ENCODE measurements at regions not wholly inside any gene's neighbourhood (a gene's known extent, or its start where the extent isn't known, plus 50 kb on each side); places are given as distances from the start of the nearest gene placed in this dataset.
"Not testable (repeated sequence)": the region's sequence is repeated elsewhere in the genome, so short reads cannot be mapped to it uniquely, and the experiment has no call there.

DNA sequence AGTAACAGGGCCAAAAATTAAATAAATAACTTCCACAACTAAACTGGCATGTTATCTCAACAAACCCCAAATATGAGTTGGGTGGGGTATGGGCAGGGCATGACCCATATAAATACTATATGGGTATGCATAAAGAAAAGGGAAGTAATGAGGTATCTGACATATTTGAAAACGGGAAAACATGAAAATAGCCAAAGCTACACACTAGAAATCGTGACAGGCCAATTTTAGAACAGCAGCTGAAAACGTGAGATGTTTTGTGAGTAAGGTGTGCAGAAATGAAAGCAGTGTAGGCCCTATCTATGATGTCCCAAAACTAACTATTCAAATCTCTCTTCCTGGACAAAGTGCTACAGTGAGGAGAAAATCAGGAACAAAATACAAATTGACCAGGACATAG lies 537.9 kb upstream of the NR5A2 start:
- Histone ChIP-seq H3K36me3 (ENCODE audit: control insufficient read depth in 2 of 2, extremely low read depth in 1 of 2, insufficient read depth in 1 of 2, low read length in 1 of 2) (no peaks in the 10 kb centered on the region), H3K9me3 (no peaks in the 10 kb centered on the region), H3K4me3 (ENCODE audit: control insufficient read depth in 1 of 2, extremely low read depth in 1 of 2, low read length in 1 of 2) (no peak overlapping the region), H3K4me1 (ENCODE audit: control insufficient read depth in 1 of 2, extremely low read depth in 1 of 2, insufficient read depth in 2 of 2, low read length in 2 of 2) (no peaks in the 10 kb centered on the region), H3K27me3 (replicated peaks in 1 of 2; ENCODE audit: control insufficient read depth in 2 of 2, extremely low read depth in 1 of 2, insufficient read depth in 2 of 2, low read length in 1 of 2) (no peaks in the 10 kb centered on the region), H3K27ac (ENCODE audit: low read length) (no peak overlapping the region)
- H3K4me3 Mint-ChIP-seq, result no peak overlapping the region
- no peak overlapping the region for H3K27ac Mint-ChIP-seq
- no CpG with 5 or more reads among the region's 3 CpGs for WGBS (ENCODE audit: insufficient coverage)
- ATAC-seq (replicated peaks in 1 of 4) (no peak), DNase-seq (no peak)
- no peaks in the 10 kb centered on the region for H3K36me3 Mint-ChIP-seq
- H3K4me1 Mint-ChIP-seq, result no peaks in the 10 kb centered on the region
- H3K9me3 Mint-ChIP-seq, result peaks cover 4 to 23% (median 10%) of the 10 kb centered on the region in 3 donors
- H3K27me3 Mint-ChIP-seq, result peaks cover 0 to 3% of the 10 kb centered on the region in 2 donors
- ChIA-PET CTCF (no interaction called here), POLR2A (no interaction called here)

DNA sequence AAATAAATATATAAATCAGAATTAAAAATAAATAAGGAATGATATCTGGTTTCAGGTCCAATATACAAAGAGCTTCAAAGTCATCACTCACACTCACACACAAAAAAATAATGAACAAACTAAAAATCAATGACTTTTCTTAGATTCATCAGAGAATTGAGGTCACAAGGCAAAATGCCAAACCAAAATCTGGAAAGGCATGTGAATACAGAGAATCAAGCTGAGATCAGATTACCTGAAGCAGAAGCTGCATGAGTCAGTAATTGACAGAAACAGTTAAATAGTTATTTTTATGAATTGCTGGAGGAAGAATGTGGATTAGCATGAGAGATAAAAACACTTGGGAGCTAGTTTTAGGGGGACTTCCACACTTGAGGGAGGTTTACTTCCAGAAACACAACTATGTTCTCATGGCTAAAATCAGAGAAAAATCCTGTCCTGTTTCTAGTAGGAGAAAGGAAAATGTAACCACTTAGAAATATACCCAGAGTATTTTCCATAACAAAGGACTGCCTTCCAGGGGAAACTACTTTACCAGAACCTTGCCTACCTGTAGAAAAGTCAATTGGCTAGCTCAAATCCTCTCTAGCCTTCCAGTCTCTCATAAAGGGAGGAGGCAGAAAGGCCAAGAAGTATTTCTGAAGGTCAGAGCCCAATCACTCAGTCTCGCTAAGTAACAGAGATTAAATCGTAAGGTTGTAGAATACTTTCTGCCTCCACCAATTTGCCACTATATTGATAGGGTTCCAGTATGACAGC lies 536.6 kb upstream of the NR5A2 start:
- ChIA-PET CTCF (interaction anchor here in 1 of 2 donors (0.6 kb wide), 1 partner anchor 535 kb away, joined by 3 read pairs; no protein-coding TSS in a partner anchor), POLR2A (no interaction called here)
- H3K4me3 Mint-ChIP-seq, result no peak overlapping the region
- ATAC-seq (replicated peaks in 1 of 4) (no peak), DNase-seq (no peak)
- no peaks in the 10 kb centered on the region for H3K36me3 Mint-ChIP-seq
- no peak overlapping the region for H3K27ac ChIP-seq (ENCODE audit: low read length)
- no peaks in the 10 kb centered on the region for H3K27me3 ChIP-seq (replicated peaks in 1 of 2; ENCODE audit: control insufficient read depth in 2 of 2, extremely low read depth in 1 of 2, insufficient read depth in 2 of 2, low read length in 1 of 2)
- H3K27ac Mint-ChIP-seq, result no peak overlapping the region
- H3K4me3 ChIP-seq (ENCODE audit: control insufficient read depth in 1 of 2, extremely low read depth in 1 of 2, low read length in 1 of 2), result no peak overlapping the region
- H3K36me3 ChIP-seq (ENCODE audit: control insufficient read depth in 2 of 2, extremely low read depth in 1 of 2, insufficient read depth in 1 of 2, low read length in 1 of 2), result no peaks in the 10 kb centered on the region
- WGBS (ENCODE audit: insufficient coverage), result no CpG with 5 or more reads among the region's 2 CpGs
- H3K9me3 ChIP-seq, result no peaks in the 10 kb centered on the region
- H3K4me1 Mint-ChIP-seq, result no peaks in the 10 kb centered on the region
- H3K4me1 ChIP-seq (ENCODE audit: control insufficient read depth in 1 of 2, extremely low read depth in 1 of 2, insufficient read depth in 2 of 2, low read length in 2 of 2), result no peaks in the 10 kb centered on the region
- peaks cover 9 to 29% (median 11%) of the 10 kb centered on the region in 3 donors for H3K9me3 Mint-ChIP-seq
- H3K27me3 Mint-ChIP-seq, result peaks cover 3 to 4% of the 10 kb centered on the region in 2 donors

DNA sequence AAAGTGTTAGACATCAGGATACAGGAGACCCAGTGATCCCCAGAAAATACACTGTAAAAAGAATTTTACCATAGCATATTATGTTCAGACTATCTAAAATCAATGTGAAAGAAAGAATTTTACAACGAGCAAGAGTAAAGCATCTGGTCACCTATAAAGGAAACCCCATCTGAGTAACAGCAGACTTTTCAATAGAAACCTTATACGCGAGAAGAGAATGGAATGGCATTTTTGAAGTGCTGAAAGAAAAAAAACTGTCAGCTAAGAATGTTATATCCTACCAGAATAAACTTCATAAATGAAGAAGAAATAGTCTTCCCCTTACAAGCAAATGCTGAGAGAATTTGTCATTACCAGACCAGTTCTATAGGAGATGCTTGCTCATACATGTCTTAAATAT lies 532.1 kb upstream of the NR5A2 start:
- Mint-ChIP-seq H3K27me3 (peaks cover 4 to 8% of the 10 kb centered on the region in 2 donors), H3K36me3 (no peaks in the 10 kb centered on the region), H3K4me3 (no peak overlapping the region), H3K9me3 (peaks cover 9 to 40% (median 11%) of the 10 kb centered on the region in 3 donors), H3K27ac (no peak overlapping the region), H3K4me1 (no peaks in the 10 kb centered on the region)
- no peak overlapping the region for H3K4me3 ChIP-seq (ENCODE audit: control insufficient read depth in 1 of 2, extremely low read depth in 1 of 2, low read length in 1 of 2)
- no peak for DNase-seq
- WGBS (ENCODE audit: insufficient coverage), result no CpG with 5 or more reads among the region's 3 CpGs
- no peaks in the 10 kb centered on the region for H3K27me3 ChIP-seq (replicated peaks in 1 of 2; ENCODE audit: control insufficient read depth in 2 of 2, extremely low read depth in 1 of 2, insufficient read depth in 2 of 2, low read length in 1 of 2)
- no peak overlapping the region for H3K27ac ChIP-seq (ENCODE audit: low read length)
- H3K36me3 ChIP-seq (ENCODE audit: control insufficient read depth in 2 of 2, extremely low read depth in 1 of 2, insufficient read depth in 1 of 2, low read length in 1 of 2), result no peaks in the 10 kb centered on the region
- ChIA-PET POLR2A (no interaction called here), CTCF (no interaction called here)
- H3K4me1 ChIP-seq (ENCODE audit: control insufficient read depth in 1 of 2, extremely low read depth in 1 of 2, insufficient read depth in 2 of 2, low read length in 2 of 2), result no peaks in the 10 kb centered on the region
- no peaks in the 10 kb centered on the region for H3K9me3 ChIP-seq
- ATAC-seq (replicated peaks in 1 of 4), result no peak

DNA sequence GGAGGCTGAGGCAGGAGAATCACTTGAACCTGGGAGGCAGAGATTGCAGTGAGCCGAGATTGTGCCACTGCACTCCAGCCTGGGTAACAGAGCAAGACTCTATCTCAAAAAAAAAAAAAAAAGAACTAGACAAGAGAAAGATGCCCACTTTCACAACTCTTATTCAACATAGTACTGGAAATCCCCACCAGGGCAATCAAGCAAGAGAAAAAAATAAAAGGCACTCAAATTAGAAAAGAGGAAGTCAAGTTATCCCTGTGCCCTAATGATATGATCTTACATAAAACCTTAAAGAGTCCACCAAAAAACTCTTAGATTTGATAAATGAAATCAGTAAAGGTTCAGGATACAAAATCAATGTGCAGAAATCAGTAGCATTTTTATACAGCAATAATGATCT lies 528.7 kb upstream of the NR5A2 start:
- DNase-seq; CTCF ChIA-PET; H3K27me3 ChIP-seq (replicated peaks in 1 of 2; ENCODE audit: control insufficient read depth in 2 of 2, extremely low read depth in 1 of 2, insufficient read depth in 2 of 2, low read length in 1 of 2); H3K27ac ChIP-seq (ENCODE audit: low read length); H3K4me1 Mint-ChIP-seq; H3K9me3 ChIP-seq; H3K4me1 ChIP-seq (ENCODE audit: control insufficient read depth in 1 of 2, extremely low read depth in 1 of 2, insufficient read depth in 2 of 2, low read length in 2 of 2); H3K36me3 ChIP-seq (ENCODE audit: control insufficient read depth in 2 of 2, extremely low read depth in 1 of 2, insufficient read depth in 1 of 2, low read length in 1 of 2); H3K27me3 Mint-ChIP-seq; H3K4me3 ChIP-seq (ENCODE audit: control insufficient read depth in 1 of 2, extremely low read depth in 1 of 2, low read length in 1 of 2); H3K27ac Mint-ChIP-seq; H3K36me3 Mint-ChIP-seq; ATAC-seq (replicated peaks in 1 of 4); POLR2A ChIA-PET; H3K4me3 Mint-ChIP-seq: not testable (repeated sequence)
- H3K9me3 Mint-ChIP-seq, result peaks cover 5 to 23% (median 7%) of the 10 kb centered on the region in 3 donors
- no CpG with 5 or more reads among the region's 1 CpG for WGBS (ENCODE audit: insufficient coverage)

DNA sequence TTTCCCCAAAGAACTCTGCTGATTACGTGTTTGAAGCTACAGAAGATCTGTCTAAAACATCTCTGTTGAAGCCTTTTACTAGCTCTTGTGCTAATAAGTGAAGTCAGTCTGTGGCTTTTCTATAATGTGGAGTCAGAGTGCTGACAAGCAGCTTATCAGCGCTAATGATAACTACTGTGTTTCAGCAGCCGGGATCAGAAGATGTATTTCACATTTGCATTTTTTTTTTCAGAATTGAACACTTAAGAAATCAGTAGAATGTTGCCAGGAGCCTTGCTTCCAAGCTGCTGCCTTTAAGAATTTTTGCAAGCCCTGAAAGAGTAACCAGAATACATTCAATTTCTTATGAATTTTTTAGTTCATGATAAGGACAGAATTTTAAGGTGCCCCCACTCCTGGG lies 519.4 kb upstream of the NR5A2 start:
- CTCF ChIA-PET, result no interaction called here
- H3K27ac Mint-ChIP-seq, result no peak overlapping the region
- no peaks in the 10 kb centered on the region for H3K36me3 Mint-ChIP-seq
- H3K4me3 Mint-ChIP-seq, result no peak overlapping the region
- POLR2A ChIA-PET, result interaction anchor here in 1 of 2 donors (0.5 kb wide), 1 partner anchor 1018 kb away, joined by 3 read pairs; no protein-coding TSS in a partner anchor
- H3K4me1 ChIP-seq (ENCODE audit: control insufficient read depth in 1 of 2, extremely low read depth in 1 of 2, insufficient read depth in 2 of 2, low read length in 2 of 2), result no peaks in the 10 kb centered on the region
- DNase-seq (no peak), ATAC-seq (replicated peaks in 1 of 4) (no peak)
- no peaks in the 10 kb centered on the region for H3K9me3 ChIP-seq
- peaks cover 0 to 2% (median 0%) of the 10 kb centered on the region in 3 donors for H3K4me1 Mint-ChIP-seq
- no peaks in the 10 kb centered on the region for H3K9me3 Mint-ChIP-seq
- H3K36me3 ChIP-seq (ENCODE audit: control insufficient read depth in 2 of 2, extremely low read depth in 1 of 2, insufficient read depth in 1 of 2, low read length in 1 of 2), result no peaks in the 10 kb centered on the region
- WGBS (ENCODE audit: insufficient coverage), result 73% methylated on average over 3 of the region's 3 CpGs
- H3K27me3 ChIP-seq (replicated peaks in 1 of 2; ENCODE audit: control insufficient read depth in 2 of 2, extremely low read depth in 1 of 2, insufficient read depth in 2 of 2, low read length in 1 of 2), result peaks cover 0 to 3% of the 10 kb centered on the region in 2 experiments
- no peaks in the 10 kb centered on the region for H3K27me3 Mint-ChIP-seq
- H3K27ac ChIP-seq (ENCODE audit: low read length), result no peak overlapping the region
- H3K4me3 ChIP-seq (ENCODE audit: control insufficient read depth in 1 of 2, extremely low read depth in 1 of 2, low read length in 1 of 2), result no peak overlapping the region

GRCh38 chr1:199508653-199509052 lies 518.9 kb upstream of the NR5A2 start:
- no peak for ATAC-seq (replicated peaks in 1 of 4)
- Mint-ChIP-seq H3K27me3 (no peaks in the 10 kb centered on the region), H3K9me3 (no peaks in the 10 kb centered on the region), H3K27ac (no peak overlapping the region), H3K36me3 (no peaks in the 10 kb centered on the region), H3K4me1 (peaks cover 0 to 2% (median 0%) of the 10 kb centered on the region in 3 donors), H3K4me3 (no peak overlapping the region)
- POLR2A ChIA-PET, result interaction anchor here in 1 of 2 donors (0.6 kb wide), 1 partner anchor 13 kb away, joined by 4 read pairs; no protein-coding TSS in a partner anchor
- no peaks in the 10 kb centered on the region for H3K36me3 ChIP-seq (ENCODE audit: control insufficient read depth in 2 of 2, extremely low read depth in 1 of 2, insufficient read depth in 1 of 2, low read length in 1 of 2)
- H3K9me3 ChIP-seq, result no peaks in the 10 kb centered on the region
- CTCF ChIA-PET, result no interaction called here
- H3K4me3 ChIP-seq (ENCODE audit: control insufficient read depth in 1 of 2, extremely low read depth in 1 of 2, low read length in 1 of 2), result no peak overlapping the region
- peaks cover 0 to 3% of the 10 kb centered on the region in 2 experiments for H3K27me3 ChIP-seq (replicated peaks in 1 of 2; ENCODE audit: control insufficient read depth in 2 of 2, extremely low read depth in 1 of 2, insufficient read depth in 2 of 2, low read length in 1 of 2)
- no peak overlapping the region for H3K27ac ChIP-seq (ENCODE audit: low read length)
- H3K4me1 ChIP-seq (ENCODE audit: control insufficient read depth in 1 of 2, extremely low read depth in 1 of 2, insufficient read depth in 2 of 2, low read length in 2 of 2), result no peaks in the 10 kb centered on the region
- DNase-seq, result no peak
- 89% methylated on average over 1 of the region's 2 CpGs for WGBS (ENCODE audit: insufficient coverage)
